NCI-H2171 treated with DMSO at 0.1 percent for 48 hours (cell line): ENCODE measurements at regions not wholly inside any gene's neighbourhood (a gene's known extent, or its start where the extent isn't known, plus 50 kb on each side); places are given as distances from the start of the nearest gene placed in this dataset.

ENCODE experiments used
- DNase-seq: peaks from one replicate; lab custom pipeline; 2025; lab: John Stamatoyannopoulos, UW

- no peak for DNase-seq
These were observed 119.2 kb downstream of the VAPA start for GRCh38 chr18:10033016-10033399.

GRCh38 chr18:10035281-10035991 lies 121.6 kb downstream of the VAPA start:
- peak; percentile 85 for DNase-seq

GRCh38 chr18:10036479-10036878 lies 122.7 kb downstream of the VAPA start:
- DNase-seq = no peak

DNA sequence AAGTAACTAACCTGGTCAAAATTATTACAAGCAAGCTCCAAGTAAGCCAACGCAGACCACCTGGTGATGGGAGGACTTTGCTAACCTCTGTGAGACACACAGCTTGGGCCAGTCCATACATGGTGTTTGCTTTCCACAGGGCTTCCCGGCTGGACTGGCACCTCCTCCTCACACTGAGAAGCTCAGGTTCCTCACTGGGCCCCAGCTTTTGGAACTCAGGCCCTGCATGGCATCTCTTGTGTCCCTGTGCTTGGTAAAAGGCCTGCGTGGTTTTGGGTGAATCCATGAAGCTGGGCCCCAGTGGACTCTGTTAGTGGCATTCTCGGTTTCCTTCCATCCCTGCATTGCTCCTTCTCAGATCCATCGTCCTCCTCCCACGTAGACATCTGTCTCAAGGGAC lies 123.4 kb downstream of the VAPA start:
- no peak for DNase-seq

DNA sequence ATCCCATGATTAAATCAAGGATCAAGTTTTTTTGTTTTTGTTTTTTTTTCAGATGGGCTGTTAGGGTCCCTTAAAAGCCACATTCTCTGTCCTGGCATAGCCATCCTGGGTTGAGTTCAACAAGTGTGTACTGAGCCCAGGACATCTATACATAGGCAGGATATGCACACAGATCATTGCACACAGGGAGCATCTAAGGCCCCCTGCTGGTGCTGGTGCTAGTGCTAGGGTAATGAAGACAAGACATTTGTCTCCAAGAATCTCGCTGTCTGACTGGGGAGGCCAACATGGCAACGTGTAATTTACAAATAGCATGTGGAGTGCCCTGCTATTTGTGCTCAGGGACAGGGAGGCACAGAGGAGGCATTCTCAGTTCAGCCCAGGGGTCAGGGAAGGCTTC lies 124.5 kb downstream of the VAPA start:
- no peak for DNase-seq

DNA sequence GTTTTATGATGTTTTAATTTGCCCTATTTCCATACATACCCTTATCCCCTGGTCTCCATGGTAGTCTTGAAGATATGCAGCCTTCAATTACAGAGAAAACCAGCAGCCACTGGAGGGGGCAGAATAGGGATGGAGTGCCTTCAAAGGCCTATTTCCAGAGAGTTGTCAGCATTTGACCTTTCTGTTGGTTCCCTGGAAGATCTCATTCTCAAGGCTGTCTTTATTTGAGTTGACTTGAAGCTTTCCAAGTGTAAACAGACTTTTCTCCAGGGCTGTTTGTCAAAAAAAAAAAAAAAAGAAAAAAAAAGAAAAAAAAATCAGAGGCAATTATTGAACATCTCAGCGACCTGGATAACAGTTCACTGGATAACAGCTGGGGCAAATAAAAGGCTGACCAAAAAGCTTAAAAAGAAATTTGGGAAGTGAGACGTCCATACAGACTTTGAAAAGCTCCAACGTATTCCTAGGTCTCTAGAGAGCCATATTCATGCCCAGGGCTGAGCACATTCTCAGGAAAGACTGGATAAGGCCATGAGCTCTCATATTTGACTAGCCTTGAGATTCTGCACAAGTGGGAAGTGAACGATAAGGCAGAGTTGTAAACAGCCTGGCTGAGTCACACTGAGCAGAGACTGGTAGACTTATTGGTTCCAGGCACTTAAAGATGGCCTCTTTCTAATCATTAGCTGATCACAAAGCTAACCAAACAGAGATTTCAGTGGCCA lies 126.6 kb downstream of the VAPA start:
- DNase-seq = no peak

- DNase-seq = peak; percentile 66
These were observed 127.4 kb downstream of the VAPA start for GRCh38 chr18:10041180-10041579.

GRCh38 chr18:10042492-10042891 lies 128.7 kb downstream of the VAPA start:
- no peak for DNase-seq

DNA sequence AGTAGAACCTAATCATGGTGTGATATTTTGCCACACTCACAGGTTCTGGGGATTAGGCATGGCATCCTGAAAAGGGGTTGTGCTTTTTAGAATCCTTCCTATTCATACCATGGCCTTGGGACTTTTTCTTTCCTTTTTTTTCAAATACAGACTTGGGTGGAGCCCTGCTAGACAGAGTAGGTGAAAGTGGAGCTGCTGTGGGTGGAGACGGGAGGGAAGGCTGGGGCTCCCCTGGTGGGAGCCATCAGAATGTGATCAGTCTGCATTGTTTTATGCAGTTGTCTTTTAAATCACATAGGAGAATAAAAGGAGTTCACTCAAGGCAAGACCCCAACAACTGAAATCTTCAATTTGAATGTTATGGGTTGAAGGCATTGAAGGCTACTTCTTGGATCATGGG lies 130.2 kb downstream of the VAPA start:
- DNase-seq = no peak

DNA sequence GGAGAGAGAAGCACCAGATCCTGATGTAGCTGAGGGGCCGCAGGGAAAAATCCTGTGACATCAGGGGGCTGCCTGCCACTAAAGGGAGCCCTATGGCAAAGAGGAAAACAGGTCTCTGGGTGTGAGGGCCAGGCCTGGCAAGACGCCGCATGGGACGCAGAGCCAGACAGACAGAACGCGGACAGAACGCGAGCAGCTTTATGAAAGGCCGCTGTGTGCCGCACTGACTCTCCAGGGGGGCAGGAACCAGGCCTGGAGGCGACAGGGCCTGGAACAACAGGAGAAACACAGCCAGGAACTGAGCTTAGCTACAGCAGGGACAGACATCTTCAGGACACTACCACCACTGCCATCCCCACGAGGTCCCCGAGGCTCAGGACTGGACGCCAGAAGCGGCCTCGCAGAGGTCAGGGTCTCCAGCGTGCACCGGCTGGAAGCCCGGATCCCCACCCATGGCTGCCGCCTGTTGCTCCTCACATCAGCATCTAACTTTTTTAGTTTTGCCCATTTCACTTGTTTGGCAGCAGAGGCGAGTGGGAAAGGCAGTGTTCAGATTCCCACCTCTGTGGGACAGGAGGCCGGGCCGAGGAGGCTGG lies 131.6 kb downstream of the VAPA start:
- DNase-seq = no peak

GRCh38 chr18:10046178-10046807 lies 132.5 kb downstream of the VAPA start:
- no peak for DNase-seq

- no peak for DNase-seq
These were observed 133.4 kb downstream of the VAPA start for GRCh38 chr18:10047237-10047636.

- peak; percentile 24 for DNase-seq
These were observed 135.9 kb downstream of the VAPA start for GRCh38 chr18:10049747-10050146.

DNA sequence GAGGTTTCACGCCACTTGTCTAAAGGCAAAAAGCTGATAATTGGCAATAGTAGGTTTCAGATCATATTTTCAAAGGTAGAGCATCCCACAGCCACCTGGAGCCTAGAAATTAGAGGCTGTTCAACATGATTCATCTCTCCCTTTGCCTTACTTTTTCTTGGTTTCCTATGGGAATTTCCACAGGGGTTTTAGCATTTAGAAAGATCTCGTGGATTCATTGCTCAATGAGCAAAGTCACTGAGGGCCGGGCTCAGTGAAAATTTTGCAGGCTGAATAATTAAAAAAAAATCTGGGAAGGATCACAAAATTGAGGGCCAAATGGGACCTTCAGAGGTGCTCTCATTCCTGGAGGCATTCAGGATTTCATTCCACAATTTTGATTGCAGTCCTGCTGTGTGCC lies 137.1 kb downstream of the VAPA start:
- no peak for DNase-seq

DNA sequence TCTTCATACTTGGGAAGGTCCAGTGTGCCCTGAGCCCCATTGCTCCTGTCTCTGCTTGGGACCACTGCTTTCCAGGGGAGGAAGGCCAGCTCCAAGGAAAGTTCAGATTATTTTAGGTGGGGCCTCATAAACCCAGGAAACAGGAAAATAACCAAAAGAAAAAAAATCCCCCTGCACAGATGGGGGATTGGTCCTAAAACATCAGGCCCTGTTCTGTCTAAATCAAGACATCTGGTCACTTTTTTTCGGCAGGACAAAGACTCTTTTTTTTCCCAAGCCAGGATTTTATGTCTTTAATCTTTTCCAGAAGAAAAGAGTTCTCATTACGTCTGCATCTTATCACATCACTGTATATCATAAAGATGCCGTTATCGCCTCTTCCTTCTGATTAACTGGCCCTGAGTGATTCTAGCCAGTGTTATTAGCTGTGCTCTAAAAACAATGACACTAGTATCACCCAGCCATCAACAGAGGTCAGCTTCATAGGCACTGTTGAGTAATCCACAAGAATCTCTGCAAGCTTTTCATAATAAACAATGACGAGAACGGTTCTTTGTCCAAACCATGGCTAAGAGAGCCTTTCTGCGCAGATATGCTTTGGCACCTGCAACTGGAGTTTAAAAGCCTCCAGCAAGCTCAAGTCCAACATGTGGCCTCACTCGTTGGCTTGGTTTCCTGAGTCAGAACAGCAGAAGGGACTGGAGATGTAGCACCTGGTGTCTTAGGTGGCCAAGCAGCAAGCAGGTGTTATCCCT lies 138.2 kb downstream of the VAPA start:
- DNase-seq = peak; percentile 25

DNA sequence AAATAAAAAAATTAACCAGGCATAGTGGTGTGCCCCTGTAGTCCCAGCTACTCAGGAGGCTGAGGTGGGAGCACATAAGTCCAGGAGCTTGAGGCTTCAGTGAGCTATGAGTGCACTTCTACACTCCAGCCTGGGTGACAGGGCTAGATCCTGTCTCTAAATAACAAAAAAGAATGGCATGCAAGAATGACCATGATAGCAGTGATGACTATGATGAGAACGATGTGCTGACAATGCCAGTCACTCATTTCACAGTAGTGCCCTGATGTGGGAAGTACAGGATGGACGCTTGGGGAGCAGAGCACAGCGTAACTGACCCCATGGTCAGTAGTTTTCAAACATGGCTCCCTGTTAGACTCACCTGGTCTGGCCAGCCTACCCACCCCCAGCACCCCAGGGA lies 139.1 kb downstream of the VAPA start:
- DNase-seq = no peak

DNA sequence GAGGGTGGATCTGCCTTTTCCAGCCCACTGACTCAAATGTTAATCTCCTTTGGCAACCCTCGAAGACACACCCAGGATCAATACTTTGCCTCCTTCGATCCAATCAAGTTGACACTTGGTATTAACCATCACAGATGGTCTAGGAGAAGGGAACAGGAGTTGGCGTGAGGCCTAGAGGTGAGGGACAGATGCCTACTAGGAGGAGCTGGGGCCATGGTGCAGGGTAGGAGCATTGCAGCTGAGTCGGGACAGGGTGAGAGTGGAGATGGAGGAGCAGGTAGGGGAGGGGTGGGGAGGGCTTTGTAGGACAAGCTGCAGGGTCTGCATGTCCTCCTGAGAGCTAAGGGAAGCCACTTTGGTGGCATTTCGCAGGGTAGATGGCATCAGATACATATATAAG lies 140.0 kb downstream of the VAPA start:
- peak; percentile 43 for DNase-seq

DNA sequence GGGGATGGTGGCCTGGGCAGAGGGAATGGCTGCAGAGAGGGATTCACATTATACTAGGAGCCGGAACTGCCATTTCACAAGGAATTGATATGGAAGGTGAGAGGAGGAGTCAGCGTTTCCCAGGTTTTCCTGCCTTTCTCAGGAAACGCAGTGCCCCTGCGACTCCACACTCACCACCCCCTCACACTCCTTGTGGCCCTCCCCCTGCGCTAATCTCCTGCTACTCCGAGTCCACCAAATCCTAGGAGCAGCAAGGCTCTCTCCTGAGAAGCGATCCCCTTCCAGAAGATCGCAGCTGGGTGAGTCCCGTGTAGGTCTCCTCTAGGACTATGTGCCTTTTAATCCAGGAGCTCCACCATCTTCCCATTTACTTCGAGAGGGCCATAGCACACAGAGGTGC lies 140.6 kb downstream of the VAPA start:
- DNase-seq = no peak

- DNase-seq = no peak
These were observed 141.4 kb downstream of the VAPA start for GRCh38 chr18:10055125-10055750.

- no peak for DNase-seq
These were observed 142.7 kb downstream of the VAPA start for GRCh38 chr18:10056506-10056905.

DNA sequence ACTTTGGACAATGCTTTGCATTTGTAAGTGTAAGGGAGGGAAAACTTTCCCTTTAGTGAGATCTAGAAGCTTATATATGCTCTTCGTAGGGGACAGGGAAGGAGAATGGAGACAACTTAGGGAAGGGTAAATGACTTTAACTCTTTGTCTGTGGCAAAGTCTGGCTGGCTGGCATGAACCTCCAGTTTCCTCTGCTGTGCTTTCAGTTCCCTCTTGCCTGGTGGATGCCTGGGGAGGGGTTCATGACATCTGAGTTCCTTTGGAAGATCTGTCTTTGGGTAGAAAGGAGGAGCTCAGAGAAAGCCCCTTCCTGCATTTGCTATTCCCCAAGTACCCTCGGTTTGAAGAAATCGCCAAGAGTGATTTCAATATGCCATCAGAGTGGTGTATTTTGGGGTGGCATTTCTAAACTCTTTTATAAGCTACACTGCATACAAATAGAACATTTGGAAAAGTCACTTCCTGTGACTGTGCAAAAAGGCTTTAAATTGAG lies 143.6 kb downstream of the VAPA start:
- DNase-seq = no peak
